HPDE6-E6E7 (cell line): ENCODE measurements at regions not wholly inside any gene's neighbourhood (a gene's known extent, or its start where the extent isn't known, plus 50 kb on each side); places are given as distances from the start of the nearest gene placed in this dataset.
A peak's percentile ranks its signal among the peaks of the same experiment; 100 is the strongest.
"Not testable (repeated sequence)": the region's sequence is repeated elsewhere in the genome, so short reads cannot be mapped to it uniquely, and the experiment has no call there.

Experiments
- DNase-seq: peaks from one replicate; pipeline ENCODE4 v3.0.0; 2011; ENCODE audit warnings: missing footprints; ENCODE audit errors: extremely low spot score

DNA sequence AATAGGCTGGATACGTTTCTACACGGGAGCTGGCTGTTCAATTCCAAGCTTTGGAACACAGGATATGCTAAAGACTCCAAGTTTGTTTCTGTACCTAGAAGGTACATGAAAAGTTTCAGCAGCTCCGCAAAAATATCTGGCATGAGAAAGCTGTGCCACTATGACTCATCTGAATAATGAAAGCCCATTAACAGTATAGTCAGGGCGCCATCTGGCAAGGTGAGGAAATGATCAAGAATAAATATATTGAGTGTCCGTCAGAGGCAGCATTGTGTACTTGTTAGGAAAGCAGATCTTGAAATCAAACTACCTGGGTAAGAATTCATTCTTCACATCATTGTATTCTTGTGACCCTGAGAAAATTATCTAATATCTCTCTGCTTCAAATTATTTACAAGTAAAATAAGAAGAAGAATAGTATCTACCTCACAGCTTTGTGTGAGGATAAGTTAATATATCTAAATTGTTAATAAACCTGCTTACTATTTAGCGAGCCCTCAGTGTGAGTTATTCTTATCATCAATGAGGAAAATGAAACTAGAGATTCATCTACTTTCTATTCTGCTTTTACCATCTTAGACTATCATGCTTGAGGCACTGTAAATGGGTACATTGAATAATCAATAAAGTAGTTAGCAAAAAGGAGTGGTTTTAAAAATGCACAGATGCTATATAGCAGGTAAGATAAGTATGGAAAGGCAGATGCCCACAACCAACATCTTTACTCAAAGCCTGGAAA lies 53.5 kb downstream of the FSCB start:
- peak; percentile 58 for DNase-seq

DNA sequence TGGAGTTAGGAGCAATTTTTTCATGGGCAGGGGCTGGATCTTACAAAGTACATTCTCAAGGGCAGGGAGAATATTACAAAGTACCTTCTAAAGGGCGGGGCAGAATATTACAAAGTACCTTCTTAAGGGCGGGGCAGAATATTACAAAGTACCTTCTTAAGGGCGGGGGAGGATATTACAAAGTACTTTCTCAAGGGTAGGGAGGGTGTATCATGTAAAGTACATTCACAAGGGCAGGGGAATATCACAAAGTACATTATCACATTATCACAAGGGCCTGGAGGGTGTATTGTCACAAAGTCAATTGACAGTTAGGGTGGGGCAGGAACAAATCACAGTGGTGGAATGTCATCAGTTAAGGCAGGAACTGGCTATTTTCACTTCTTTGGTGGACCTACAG lies 56.9 kb downstream of the FSCB start:
- not testable (repeated sequence) for DNase-seq

DNA sequence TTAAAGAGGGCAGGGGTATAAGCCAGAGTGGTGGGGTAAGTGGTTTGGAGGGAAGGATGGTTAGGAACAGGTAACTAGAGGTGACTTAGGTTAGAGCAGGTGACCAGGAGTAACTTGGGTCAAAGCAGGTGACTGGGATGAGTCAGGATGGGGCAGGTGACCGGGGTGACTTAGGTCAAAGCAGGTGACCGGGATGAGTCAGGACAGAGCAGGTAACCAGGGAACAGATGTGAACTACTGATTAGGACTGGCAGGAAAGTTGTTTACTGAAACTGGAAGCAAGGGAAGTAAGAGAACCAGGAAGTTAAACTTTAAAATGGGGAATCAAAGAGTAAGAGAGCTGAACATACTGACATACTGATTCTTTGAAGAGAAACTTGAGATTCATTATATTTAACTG lies 57.4 kb downstream of the FSCB start:
- no peak for DNase-seq

DNA sequence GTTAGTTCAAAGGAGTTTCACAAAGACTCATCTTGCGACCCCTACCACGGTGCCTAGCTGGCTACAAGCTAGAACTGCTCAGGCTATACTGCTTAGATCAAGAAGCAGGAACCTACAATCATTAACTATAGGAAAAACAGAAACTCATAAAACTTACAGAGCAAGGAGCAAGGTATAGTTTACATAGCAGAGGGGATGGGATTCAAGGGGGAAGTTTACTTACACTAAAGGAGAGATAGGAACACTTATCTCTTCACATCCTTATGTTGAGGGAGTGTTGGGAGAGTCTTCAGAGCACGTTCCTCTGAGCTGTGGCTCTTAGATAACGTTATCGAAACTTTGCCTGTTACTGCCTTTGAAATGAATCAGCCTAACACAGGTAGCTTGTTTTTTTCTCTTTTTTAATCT lies 58.1 kb downstream of the FSCB start:
- no peak for DNase-seq

DNA sequence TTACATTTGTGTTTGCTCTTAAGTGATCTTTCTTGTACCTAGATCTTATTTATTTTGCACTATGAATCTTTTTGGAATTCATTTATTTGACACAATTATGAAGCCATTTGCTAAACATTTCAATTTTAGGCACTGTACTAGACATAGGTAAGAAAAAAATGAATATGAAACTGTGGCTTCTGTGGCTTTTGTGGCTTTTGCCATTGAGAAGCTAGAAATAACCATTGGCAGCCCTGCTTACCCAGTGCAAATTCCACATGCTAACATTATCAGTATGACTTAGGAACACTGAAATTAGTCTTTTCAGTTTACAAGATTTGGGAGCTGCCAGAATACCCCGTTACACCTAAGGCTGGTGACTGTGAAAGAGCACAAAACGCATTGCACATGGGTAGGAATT lies 60.1 kb downstream of the FSCB start:
- DNase-seq: no peak

DNA sequence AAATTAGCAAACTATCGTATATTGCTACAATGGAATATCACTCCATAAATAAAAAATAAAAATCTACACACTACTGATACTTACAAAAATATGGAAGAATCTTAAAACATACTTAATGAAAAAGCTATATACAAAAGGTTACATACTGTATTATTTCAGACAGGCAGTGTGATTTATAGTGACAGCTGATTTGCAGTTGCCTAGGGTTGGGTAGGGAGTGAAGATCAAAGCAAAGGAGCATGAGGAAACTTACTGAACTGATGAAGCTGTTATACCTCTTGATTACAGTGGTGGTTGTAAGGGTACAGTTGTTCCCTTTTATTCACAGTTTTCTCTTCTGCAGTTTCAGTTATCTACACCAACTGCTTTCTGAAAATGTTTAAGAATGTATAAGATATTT lies 62.6 kb downstream of the FSCB start:
- no peak for DNase-seq

DNA sequence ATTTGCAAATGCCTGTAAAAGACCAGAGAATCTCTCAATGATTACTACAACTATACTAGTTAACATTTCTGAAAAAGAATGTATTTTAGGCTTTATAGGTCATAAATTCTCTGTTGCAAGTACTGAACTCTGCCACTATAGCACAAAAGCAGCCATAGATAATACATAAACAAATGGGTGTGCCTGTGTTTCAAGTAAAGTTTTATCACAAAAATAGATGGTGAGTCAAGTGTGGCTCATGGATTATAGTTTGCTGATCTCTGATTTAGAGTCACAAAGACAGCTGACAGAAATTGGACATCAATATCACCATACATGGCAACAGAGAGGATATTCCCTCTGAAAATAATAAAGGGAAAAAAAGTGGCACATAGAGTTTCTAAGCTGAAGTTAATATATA lies 68.1 kb downstream of the FSCB start:
- no peak for DNase-seq

DNA sequence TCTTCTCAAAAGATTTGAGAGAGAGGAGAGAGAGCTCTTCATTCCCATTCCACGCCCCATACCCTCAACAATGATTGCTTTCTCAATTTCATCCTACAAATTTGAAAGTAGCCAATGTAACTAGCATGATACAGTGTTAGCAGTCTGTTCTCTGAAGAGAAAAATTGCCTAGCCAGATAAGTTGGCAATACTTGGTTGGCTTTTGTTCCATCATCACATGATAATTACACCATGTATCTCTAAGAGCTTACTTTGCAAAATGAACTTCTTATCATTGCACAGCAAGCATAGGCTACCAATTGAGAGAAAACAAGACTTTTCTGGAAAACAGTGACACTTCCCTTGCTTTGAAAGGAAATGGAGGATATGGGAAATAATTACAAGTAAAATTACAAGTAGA lies 68.9 kb downstream of the FSCB start:
- no peak for DNase-seq

DNA sequence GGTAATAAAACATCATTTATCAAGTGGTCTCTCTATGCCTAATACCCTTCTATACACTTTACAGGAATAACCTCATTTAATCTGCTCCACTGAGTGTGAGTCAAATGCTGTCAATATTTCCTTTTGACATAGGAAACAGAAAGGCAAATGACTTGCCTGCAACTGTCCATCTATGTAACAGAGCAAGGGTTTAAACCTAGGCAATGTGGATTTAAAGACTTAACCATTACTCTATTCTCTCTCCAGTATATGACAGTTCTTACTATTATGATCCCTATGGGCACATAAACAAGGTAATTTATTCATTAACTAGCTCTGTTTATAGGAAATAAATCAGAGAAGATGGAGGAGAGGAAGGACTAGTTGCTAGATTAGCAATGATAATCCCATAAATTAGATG lies 70.6 kb downstream of the FSCB start:
- no peak for DNase-seq

DNA sequence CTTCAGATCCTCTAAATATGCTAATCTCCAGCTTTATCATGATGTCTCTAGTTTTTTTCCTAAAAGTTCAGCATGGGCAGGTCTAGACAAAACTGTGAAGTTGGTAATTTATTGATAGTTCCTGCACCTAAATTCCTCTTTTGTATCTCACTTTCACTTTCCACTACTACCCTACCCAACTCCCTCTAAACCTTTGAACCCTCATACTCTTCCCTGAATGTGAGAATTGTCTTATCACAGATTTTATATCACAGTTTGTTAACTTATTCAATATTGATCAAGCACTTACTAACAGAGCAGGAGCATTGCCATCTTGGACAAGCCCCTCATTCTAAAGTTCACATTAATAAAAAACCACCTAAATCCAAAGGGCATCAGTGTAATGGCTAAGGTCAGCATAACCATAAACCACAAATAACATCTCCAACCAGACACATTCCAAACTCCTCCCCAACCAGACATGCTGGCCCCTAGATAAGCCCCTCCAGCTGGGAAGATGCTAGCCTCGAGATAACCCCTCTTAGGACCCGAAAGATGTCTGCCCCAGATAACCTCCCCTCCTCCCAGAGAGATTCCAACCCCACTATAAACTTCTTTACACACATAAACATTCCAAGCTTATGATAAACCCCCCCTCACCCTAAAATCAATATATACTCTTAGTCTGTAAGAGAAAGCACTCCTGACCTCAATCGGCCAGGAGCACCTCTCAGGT lies 78.7 kb downstream of the FSCB start:
- DNase-seq: no peak

DNA sequence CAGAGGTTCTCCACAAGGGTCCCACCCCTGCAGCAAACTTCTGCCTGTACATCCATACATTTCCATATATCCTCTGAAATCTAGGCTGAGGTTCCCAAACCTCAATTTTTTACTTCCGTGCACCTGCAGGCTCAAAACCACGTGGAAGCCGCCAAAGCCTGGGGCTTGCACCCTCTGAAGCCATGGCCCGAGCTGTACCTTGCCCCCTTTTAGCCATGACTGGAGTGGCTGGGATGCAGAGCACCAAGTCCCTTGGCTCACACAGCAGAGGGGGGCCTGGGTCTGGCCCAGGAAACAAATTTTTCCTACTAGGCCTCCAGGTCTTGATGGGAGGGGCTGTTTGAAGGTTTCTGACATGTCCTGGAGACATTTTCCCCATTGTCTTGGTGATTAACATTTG lies 84.4 kb downstream of the FSCB start:
- DNase-seq: no peak

DNA sequence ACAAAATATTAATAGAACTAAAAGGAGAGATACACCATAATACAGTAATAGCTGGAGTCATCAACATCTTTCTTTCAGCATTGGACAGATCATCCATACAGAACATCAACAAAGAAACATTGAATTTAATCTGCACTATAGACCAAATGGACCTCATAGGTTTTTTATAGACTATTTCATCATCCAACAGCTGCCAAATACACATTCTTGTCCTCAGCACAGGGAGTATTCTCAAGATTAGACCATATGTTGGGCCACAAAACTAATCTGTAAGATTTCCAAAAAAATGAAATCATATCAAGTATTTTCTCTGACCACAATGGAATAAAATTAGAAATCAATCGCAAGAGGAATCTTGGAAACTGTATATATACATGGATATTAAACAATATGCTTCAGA lies 86.9 kb downstream of the FSCB start:
- no peak for DNase-seq

DNA sequence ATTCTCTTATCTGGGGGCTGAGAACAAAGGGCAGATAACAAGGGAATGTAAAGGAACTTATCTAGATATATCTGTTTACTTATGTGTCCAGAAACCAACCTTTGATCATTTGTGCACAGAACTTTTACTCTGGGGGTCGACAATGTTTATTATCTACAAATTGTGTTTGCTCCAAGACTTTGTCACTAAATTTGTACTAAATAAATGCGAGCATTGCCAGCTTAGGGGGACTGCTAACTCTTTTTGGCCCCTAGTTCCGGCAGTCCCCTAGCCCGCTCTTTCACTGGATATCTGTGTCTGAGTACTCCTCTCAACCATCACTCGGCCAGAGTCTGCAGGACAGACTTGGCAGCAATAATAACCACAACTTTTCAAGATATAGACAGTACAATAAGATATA lies 88.2 kb downstream of the FSCB start:
- DNase-seq: no peak

DNA sequence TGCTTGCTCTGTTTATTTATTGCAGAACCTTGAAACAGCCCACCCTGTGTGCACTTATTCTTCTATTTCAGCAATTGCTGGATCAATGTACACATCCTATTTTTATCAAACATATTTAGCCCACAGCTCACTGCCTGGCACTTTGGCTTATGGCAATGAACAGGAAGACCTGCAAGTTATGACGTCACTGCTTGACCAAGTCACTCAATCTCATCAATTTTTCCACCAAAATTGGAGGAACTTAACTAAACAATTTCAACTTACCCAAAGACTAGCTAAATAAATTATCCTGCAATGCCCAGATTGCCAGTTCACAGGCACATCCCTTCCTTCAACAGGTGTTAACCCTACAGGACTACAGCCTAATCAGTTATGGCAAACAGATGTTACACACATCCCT lies 89.3 kb downstream of the FSCB start:
- DNase-seq: no peak

DNA sequence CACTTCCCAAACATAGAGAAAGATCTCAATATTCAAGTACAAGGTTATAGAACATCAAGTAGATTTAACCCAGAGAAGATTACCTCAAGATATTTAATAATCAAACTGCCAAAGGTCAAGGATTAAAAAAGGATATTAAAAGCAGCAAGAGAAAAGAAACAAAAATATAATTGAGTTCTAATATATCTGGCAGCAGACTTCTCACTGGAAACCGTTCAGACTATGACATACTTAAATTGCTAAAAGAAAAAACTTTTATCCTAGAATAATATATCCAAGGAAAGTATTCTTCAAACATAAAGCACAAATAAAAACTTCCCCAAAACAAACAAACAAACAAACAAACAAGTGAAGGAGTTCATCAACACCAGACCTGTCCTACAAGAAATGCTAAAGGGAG lies 92.4 kb downstream of the FSCB start:
- DNase-seq: no peak

DNA sequence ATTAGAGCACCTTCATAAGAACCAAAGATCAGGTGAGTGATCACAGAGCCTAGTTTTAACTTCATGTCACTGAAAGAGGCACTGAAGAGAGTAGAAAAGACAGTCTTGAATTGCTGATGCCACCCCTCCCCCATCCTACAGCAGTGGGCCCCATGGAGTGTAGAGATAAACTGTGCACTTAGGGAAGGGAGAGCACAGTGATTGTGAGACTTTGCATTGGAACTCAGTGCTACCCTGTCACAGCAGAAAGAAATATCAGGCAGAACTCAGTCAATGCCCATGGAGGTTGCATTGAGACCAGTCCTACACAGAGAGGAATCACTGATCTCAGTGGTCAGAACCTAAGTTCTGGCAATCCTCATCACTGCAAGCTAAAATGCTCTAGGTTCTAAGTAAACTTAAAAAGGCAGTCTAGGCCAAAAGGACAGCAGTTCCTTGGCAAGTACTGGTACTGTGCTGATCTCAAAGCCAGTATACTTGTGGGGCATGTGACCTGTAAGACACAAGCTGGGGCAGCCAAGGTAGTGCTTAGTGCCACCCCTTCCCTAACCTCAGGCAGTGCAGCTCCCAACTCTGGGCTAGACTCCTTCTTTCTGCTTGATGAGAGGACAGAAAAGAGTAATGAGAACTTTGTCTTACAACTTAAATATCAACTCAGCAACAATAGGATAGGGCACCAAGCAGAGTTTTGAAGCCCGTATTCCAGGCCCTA lies 94.1 kb downstream of the FSCB start:
- no peak for DNase-seq

DNA sequence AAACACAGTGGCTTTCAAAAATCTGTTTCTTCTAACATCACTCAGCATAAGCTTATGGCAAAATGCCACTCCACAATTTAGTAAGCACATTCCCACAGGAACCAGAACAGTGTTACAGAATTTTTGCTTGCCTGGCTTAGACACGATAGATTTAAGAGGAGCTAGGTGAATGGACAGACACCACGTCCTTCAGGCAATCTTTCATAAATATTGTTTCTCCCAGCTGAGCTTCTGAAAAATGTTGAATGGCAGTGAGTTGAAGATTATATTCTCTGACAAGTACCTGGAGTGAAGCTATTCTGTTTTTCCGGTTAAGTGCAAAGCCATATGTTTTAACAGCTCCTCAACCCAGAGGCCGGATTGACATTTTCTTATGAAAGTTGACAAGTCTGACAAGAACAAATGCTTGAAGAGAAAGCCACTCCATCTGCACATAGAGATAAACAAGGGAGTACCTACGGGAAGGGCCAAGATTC lies 102.0 kb downstream of the FSCB start:
- no peak for DNase-seq

DNA sequence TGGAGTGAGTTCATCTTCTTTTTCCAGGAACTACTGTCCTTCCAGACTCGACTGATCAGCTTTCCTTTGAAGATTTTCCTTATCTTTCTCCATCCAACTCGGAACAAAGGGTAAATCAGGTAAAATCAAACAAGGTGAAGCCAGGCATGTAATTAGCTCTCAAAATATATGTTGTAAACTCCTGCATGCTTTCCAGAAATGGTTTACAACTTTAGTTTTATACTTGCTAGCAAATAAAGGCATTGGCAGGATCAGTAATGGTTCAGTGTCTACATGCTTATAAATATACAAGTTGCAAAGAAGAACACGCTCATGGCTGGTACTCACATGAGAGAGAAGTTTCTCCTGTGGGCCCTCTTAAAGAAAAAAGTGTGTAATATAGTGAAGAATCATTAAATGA lies 102.5 kb downstream of the FSCB start:
- no peak for DNase-seq

DNA sequence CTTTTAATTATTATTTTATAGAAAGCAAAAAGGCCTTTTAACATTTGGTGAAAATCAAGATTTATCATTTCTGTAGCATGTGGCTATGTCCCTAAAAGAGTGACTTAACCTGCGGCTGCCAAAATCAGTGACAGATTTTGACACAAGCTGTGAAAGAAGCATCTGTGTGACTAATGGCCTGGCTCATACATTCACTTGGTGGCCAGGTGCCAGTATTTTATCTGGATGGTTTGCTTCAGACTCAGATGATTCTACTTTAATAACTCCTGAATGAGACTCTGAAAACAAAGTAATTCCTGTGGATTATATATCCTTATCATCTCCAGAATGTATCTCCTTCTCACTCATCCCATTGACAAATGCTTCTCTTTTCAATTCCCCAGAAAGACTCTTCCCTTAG lies 103.0 kb downstream of the FSCB start:
- DNase-seq: no peak

DNA sequence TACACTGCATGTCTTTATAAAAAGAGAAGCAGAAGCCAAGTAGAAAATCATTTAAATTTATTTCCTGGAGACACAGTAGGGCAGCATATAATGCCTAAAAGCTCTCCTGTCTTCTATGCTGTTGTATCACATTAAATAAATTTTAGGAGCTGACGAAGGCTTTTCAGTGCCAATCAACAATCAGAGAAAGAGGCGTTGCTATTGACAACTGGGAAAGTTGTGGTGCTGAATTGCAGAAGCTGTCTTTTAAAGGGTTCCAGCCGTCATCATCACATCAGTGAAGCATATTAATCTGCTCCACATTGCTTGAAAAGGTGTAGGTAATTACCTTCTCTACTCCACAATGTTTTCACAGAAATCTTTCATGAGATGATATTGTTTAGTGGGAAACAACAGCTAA lies 103.9 kb downstream of the FSCB start:
- no peak for DNase-seq

DNA sequence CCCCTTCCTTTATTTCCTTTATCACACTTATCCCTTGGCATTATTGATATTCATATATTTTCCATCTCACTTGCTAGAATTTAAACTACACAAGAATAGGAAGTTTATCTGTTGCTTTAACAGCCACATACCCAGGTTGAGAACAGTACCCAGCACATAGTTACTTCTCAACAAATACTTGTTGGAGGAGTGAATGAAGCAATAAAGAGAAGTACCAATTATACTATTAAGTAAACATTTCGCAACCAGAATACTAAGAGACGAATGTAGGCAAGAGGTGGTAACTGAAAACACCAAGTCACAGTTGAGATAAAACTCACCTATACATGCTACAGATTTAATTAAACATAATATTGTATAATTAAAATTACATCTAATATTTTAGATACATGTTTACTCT lies 110.9 kb downstream of the FSCB start:
- DNase-seq: no peak

DNA sequence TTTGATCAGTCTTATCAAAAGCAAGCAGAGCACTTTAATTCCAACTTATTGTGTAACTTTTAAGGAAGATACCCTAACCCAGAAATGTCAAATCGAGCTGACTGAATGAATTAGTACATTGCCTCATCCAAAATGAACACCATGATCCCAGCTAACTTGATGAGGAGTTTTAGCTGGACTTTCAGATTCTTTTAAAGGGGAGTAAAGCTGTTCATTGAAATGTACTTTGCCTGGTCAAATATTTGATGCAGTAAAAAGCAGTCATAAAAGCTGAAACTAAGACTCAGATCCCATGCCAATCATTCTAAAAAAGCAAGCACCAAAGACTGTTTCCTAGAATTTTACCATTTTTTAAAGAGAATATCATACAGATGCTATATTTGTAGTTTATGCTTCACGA lies 114.1 kb downstream of the FSCB start:
- no peak for DNase-seq

DNA sequence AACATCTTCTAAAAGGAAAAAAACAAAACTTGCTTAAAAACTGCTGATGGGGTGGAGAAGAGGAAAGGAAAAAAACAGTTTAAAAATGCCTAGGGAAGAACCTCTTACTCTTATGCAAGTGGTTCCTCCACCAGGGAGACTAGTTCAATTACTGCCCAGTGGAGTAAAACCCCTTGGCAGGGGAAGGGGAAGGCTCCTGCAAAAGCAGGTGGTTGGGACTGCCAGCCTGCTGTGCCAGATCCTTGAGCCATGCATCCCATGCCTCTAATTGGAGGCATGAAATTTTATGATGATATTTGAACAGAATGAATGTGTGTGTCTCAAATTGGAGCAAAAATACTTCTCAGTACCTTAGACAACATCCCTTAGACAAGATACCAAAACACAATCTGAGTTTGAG lies 118.8 kb downstream of the FSCB start:
- no peak for DNase-seq
